ENCODE measurements at regions not wholly inside any gene's neighbourhood (a gene's known extent, or its start where the extent isn't known, plus 50 kb on each side); places are given as distances from the start of the nearest gene placed in this dataset.

DNA sequence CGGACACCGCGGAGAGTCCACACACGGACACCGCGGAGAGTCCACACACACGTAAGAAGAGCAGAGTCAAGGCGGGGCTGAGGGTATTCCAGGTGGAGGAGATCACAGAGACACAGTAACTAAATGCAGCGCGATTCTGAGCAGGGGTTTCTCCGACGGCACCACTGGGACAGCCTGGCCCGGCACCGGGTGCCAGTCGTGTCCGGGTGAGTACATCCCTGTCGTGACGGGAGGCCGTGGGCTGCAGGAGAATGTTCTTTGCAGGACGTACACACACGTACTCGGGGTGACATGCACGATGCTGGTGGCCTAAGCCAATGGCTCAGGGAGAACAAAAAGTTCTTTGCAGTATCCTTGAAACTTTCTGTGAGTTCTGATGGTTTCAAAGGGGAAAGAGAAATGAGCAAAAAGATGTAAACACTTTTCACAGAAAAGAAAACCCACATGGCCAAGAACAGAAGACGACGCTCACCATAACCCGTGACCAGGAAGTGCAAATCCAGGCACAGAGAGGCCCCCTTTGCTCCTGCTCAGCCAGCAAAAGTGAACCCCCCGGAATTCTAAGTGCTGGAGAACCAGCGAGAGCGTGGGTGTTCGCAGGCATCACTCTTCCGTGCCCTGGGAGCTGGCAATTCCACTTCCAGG is 53.7 kb upstream of the METRNL start:
- TF ChIP-seq EZH2phosphoT487 (IDR thresholded peaks at IDR 0.05; ENCODE audit: low read length) (no peak), CTCF (IDR thresholded peaks at IDR 0.05; ENCODE audit: low read length) (no peak)

Data from MM.1S (cell line).